Loucy (cell line): ENCODE measurements at regions not wholly inside any gene's neighbourhood (a gene's known extent, or its start where the extent isn't known, plus 50 kb on each side); places are given as distances from the start of the nearest gene placed in this dataset.

Experiments
- CTCF ChIP-seq: fragments of 200-600 bp; sonication (generic); conservative IDR thresholded peaks from 2 replicates; pipeline ENCODE4 v1.5.1; 2014; ENCODE audit warnings: mild to moderate bottlenecking, antibody characterized with exemption, low read length
- EZH2phosphoT487 ChIP-seq: fragments of 200-600 bp; IDR thresholded peaks from 2 replicates; pipeline ENCODE4 v1.6.1; 2018; ENCODE audit warnings: antibody characterized with exemption, mild to moderate bottlenecking, moderate library complexity, borderline replicate concordance

- TF ChIP-seq CTCF, result no peak
- TF ChIP-seq EZH2phosphoT487, result no peak
Observed at GRCh38 chr1:224874775-224875174, 54.7 kb upstream of the DNAH14 start.
